CD4-positive, alpha-beta memory T cell (primary cell): ENCODE measurements at regions not wholly inside any gene's neighbourhood (a gene's known extent, or its start where the extent isn't known, plus 50 kb on each side); places are given as distances from the start of the nearest gene placed in this dataset.

Source experiments
- CTCF ChIA-PET: fragments of 350-600 bp; sonication (Branson Sonifier 250); formaldehyde crosslinking; loops from one replicate; lab custom pipeline; 2021; ENCODE audit warnings: inconsistent platforms; ENCODE audit not compliant: partially characterized antibody; lab: Charles Lee
- POLR2A ChIA-PET: fragments of 350-600 bp; sonication (Branson Sonifier 250); formaldehyde crosslinking; loops from one replicate; lab custom pipeline; 2021; ENCODE audit not compliant: partially characterized antibody; lab: Charles Lee
- DNase-seq, 5 donors: peaks; one replicate each; pipeline versions ENCODE4 v3.0.0 to v3.0.0-alpha.2; 2020 to 2022; ENCODE audit warnings: mixed read lengths in 1 of 5
- H3K27ac ChIP-seq: one replicate; pipeline ENCODE4 v1.7.0; 2013; ENCODE audit warnings: low read depth, low read length
- H3K27me3 ChIP-seq: 2 replicates; pipeline ENCODE4 v1.7.0; 2013; ENCODE audit warnings: mild to moderate bottlenecking, low read length, moderate library complexity; ENCODE audit not compliant: insufficient read depth
- H3K36me3 ChIP-seq: 2 replicates; pipeline ENCODE4 v1.7.0; 2013; ENCODE audit warnings: mild to moderate bottlenecking, low read length, moderate library complexity; ENCODE audit not compliant: insufficient read depth
- H3K4me1 ChIP-seq: 2 replicates; pipeline ENCODE4 v1.7.0; 2013; ENCODE audit warnings: mild to moderate bottlenecking, low read length, moderate library complexity; ENCODE audit not compliant: insufficient read depth
- H3K4me3 ChIP-seq, 2 donors: one replicate each; pipeline ENCODE4 v1.7.0; 2013; ENCODE audit warnings: low read length in 2 of 2, mild to moderate bottlenecking in 1 of 2
- H3K9me3 ChIP-seq, 2 donors: one replicate each; pipeline ENCODE4 v1.7.0; 2013; ENCODE audit warnings: low read length in 2 of 2, control low read depth in 1 of 2; ENCODE audit not compliant: control insufficient read depth in 1 of 2
- H3K27ac Mint-ChIP-seq, 7 donors: one replicate each; pipeline ENCODE4 v1.8.0; 2020 to 2021; ENCODE audit warnings: mixed read lengths in 7 of 7, mild to moderate bottlenecking in 6 of 7, inconsistent platforms in 3 of 7, moderate library complexity in 3 of 7
- H3K27me3 Mint-ChIP-seq, 2 donors: one replicate each; pipeline ENCODE4 v1.8.0; 2020 to 2021; ENCODE audit warnings: mixed read lengths in 2 of 2
- H3K36me3 Mint-ChIP-seq, 2 donors: one replicate each; pipeline ENCODE4 v1.8.0; 2020 to 2021; ENCODE audit warnings: mixed read lengths in 2 of 2, inconsistent platforms in 1 of 2, mild to moderate bottlenecking in 1 of 2
- H3K4me1 Mint-ChIP-seq, 4 donors: one replicate each; pipeline ENCODE4 v1.8.0; 2020 to 2021; ENCODE audit warnings: mixed read lengths in 4 of 4, mild to moderate bottlenecking in 1 of 4
- H3K4me3 Mint-ChIP-seq, 8 donors: one replicate each; pipeline ENCODE4 v1.8.0; 2020 to 2021; ENCODE audit warnings: mixed read lengths in 8 of 8, mild to moderate bottlenecking in 7 of 8, moderate library complexity in 6 of 8, inconsistent platforms in 3 of 8
- H3K9me3 Mint-ChIP-seq, 8 donors: one replicate each; pipeline ENCODE4 v1.8.0; 2020 to 2021; ENCODE audit warnings: mixed read lengths in 8 of 8, mild to moderate bottlenecking in 5 of 8, inconsistent platforms in 3 of 8, moderate library complexity in 1 of 8
- intact Hi-C: fragments of 100-400 bp; cut with micrococcal nuclease; formaldehyde crosslinking; loops from one replicate; pipeline ENCODE4 v1.15.1; 2023

DNA sequence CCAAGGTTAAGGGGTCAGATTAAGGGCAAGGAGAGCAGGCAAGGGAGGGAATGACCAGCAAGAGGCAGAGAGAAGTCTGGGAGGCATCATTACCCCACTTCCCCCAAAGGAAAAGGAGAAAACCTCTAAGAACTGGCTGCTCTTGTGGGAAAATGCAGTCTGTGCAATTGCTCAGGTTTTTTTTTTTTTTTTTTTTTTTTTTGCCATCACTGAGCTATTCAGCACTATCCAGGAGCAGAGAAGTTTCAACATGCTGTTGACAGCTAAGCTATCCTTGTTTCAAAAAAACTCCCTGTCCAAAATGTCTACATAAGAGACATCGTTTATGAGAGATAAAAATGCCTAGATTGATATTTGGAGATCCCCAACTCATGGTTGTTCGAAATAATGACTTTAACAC is 345.4 kb downstream of the TDRD15 start:
- POLR2A ChIA-PET, result no interaction called here
- no peaks in the 10 kb centered on the region for H3K9me3 ChIP-seq
- H3K4me3 ChIP-seq, result no peak overlapping the region
- no peaks in the 10 kb centered on the region for H3K27me3 ChIP-seq
- H3K36me3 ChIP-seq, result no peaks in the 10 kb centered on the region
- DNase-seq, result no peak
- Mint-ChIP-seq H3K4me3 (no peak overlapping the region), H3K27me3 (no peaks in the 10 kb centered on the region), H3K27ac (no peak overlapping the region), H3K4me1 (no peaks in the 10 kb centered on the region), H3K9me3 (peaks cover 0 to 9% (median 3%) of the 10 kb centered on the region in 8 donors), H3K36me3 (no peaks in the 10 kb centered on the region)
- no peaks in the 10 kb centered on the region for H3K4me1 ChIP-seq
- CTCF ChIA-PET, result no interaction called here
- H3K27ac ChIP-seq, result no peak overlapping the region
- intact Hi-C loops, result no loop called here

DNA sequence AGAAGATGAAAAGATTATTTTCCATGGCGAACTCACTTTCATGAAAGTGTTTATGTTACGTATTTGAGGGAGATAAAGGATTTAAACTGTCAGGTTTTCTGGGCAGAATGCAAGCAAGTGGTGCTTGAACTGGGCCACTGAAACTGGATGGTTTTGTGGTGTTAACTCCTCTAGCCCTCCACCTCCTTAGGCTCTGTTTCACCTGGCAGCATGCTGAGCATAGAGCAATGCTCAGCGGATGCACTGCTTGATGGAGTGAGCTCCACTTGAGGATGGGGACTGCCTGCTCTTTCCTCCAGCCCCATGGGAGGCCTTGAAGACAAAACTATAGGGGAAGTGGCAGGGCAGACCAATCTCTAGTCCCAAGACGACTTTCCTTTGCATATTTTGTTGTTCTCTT is 345.8 kb downstream of the TDRD15 start:
- ChIA-PET POLR2A (no interaction called here), CTCF (no interaction called here)
- no peak overlapping the region for H3K4me3 ChIP-seq
- H3K4me1 ChIP-seq, result no peaks in the 10 kb centered on the region
- DNase-seq, result no peak
- Mint-ChIP-seq H3K27ac (no peak overlapping the region), H3K36me3 (no peaks in the 10 kb centered on the region), H3K4me3 (no peak overlapping the region), H3K27me3 (no peaks in the 10 kb centered on the region), H3K4me1 (no peaks in the 10 kb centered on the region), H3K9me3 (peaks cover 0 to 9% (median 3%) of the 10 kb centered on the region in 8 donors)
- no peak overlapping the region for H3K27ac ChIP-seq
- H3K36me3 ChIP-seq, result no peaks in the 10 kb centered on the region
- no peaks in the 10 kb centered on the region for H3K27me3 ChIP-seq
- intact Hi-C loops, result no loop called here
- no peaks in the 10 kb centered on the region for H3K9me3 ChIP-seq

DNA sequence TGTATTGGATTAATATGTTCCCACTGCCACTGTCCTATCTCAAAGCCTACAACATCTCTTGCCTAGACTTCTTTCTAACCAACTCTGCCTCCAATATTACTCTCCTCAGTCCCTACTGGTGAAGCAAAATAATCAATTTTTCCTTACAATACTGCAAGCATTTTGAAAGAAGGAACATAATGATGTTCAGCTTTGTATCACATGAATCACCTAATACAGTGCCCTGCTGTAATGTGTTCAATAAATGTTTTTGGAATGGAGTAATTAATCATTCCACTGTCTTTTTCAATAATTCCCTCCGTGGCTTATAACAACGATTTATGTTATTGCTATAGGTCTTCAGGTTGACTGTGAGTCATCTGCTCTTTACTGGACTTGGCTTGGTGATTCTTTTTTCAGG is 356.4 kb downstream of the TDRD15 start:
- DNase-seq, result no peak
- ChIA-PET POLR2A (no interaction called here), CTCF (no interaction called here)
- Mint-ChIP-seq H3K4me3 (no peak overlapping the region), H3K4me1 (no peaks in the 10 kb centered on the region), H3K27ac (no peak overlapping the region), H3K9me3 (peaks cover 3 to 18% (median 7%) of the 10 kb centered on the region in 8 donors), H3K36me3 (no peaks in the 10 kb centered on the region), H3K27me3 (no peaks in the 10 kb centered on the region)
- Histone ChIP-seq H3K4me1 (no peaks in the 10 kb centered on the region), H3K9me3 (no peaks in the 10 kb centered on the region), H3K27ac (no peak overlapping the region), H3K4me3 (no peak overlapping the region), H3K36me3 (no peaks in the 10 kb centered on the region), H3K27me3 (no peaks in the 10 kb centered on the region)
- intact Hi-C loops, result no loop called here

DNA sequence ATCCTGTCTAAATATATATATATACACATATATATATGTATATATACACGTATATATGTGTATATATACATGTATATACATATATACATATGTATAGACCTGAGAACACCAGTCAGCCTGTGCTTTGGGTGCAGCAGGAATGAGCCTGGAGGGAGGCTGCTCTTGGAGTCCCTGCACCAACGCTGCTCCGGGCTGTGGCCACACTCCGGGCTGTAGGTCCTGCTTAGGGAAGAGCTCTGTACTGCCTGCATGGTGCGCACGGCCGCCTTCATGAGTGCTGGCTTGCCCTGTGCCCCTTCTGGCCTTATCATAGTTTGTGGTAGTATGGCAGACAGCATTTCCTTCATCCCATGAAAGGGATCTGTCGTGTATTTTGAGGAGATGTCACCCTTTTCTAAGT is 360.9 kb downstream of the TDRD15 start:
- Mint-ChIP-seq H3K36me3 (no peaks in the 10 kb centered on the region), H3K4me1 (no peaks in the 10 kb centered on the region), H3K9me3 (peaks cover 0 to 15% (median 4%) of the 10 kb centered on the region in 8 donors), H3K4me3 (no peak overlapping the region), H3K27ac (no peak overlapping the region), H3K27me3 (no peaks in the 10 kb centered on the region)
- H3K27ac ChIP-seq, result no peak overlapping the region
- no peaks in the 10 kb centered on the region for H3K36me3 ChIP-seq
- no peaks in the 10 kb centered on the region for H3K4me1 ChIP-seq
- POLR2A ChIA-PET, result no interaction called here
- intact Hi-C loops, result no loop called here
- no peaks in the 10 kb centered on the region for H3K27me3 ChIP-seq
- CTCF ChIA-PET, result no interaction called here
- H3K4me3 ChIP-seq, result no peak overlapping the region
- DNase-seq, result no peak
- H3K9me3 ChIP-seq, result no peaks in the 10 kb centered on the region

DNA sequence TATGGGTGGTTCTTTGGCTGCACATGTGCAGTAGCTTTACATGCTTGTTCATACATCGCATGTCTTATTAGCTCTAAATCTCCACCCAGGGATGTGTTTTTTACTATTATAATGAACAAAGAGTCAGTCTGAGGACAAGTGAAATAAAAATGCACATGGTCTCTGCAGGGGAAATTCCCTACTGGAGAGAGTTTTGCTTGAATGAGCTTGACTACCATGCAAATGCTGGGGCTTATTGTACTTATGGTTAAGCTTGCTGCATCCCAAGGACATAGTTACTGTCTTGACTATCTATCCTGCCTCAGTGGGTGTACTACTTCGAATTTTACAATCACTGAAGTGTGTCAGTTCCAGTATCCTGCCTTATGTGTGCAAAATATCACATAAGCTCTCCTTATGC is 362.7 kb downstream of the TDRD15 start:
- POLR2A ChIA-PET, result no interaction called here
- H3K9me3 ChIP-seq, result no peaks in the 10 kb centered on the region
- Mint-ChIP-seq H3K9me3 (peaks cover 0 to 15% (median 5%) of the 10 kb centered on the region in 8 donors), H3K27ac (no peak overlapping the region), H3K4me3 (no peak overlapping the region), H3K36me3 (no peaks in the 10 kb centered on the region), H3K4me1 (no peaks in the 10 kb centered on the region), H3K27me3 (no peaks in the 10 kb centered on the region)
- DNase-seq, result no peak
- H3K27me3 ChIP-seq, result no peaks in the 10 kb centered on the region
- H3K4me1 ChIP-seq, result no peaks in the 10 kb centered on the region
- H3K36me3 ChIP-seq, result no peaks in the 10 kb centered on the region
- H3K27ac ChIP-seq, result no peak overlapping the region
- intact Hi-C loops, result no loop called here
- no peak overlapping the region for H3K4me3 ChIP-seq
- CTCF ChIA-PET, result no interaction called here

DNA sequence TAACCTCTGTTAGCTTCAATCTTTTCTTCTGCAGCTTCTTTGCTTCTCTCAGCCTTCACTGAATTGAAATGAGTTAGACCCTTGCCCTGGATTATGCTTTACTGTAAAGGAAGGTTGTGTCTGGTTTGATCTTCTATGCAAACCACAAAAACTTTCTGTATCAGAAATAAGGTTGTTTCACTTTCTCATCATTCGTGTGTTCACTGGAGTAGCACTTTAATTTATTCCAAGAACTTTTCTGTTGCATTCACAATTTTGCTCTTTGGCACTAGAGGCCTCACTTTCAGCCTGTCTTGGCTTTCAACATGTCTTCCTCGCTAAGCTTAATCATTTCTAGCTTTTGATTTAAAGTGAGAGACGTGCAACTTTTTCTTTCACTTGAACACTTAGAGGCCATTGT is 365.3 kb downstream of the TDRD15 start:
- peaks cover 0 to 17% (median 5%) of the 10 kb centered on the region in 8 donors for H3K9me3 Mint-ChIP-seq
- CTCF ChIA-PET, result no interaction called here

DNA sequence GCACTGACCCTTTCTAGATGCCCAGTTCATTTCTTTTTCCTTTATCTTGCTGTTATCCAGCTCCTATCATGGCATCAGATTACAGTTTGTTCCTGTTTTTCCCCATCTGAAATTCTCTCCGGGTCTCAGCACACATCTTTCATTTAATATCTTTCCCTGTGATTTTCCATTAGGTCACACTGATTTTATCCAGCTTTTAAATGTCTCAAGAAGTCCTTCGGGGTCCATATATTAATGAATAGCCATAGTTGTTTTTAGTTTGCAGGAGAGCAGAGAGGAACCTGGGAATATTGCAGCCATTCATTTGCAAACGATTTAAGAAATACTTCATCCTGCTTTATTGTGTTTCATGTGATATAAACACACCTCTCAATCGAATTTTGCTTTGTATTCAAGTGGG is 374.2 kb downstream of the TDRD15 start:
- Mint-ChIP-seq H3K27ac (no peak overlapping the region), H3K36me3 (no peaks in the 10 kb centered on the region), H3K9me3 (peaks cover 0 to 17% (median 8%) of the 10 kb centered on the region in 8 donors), H3K27me3 (no peaks in the 10 kb centered on the region), H3K4me1 (no peaks in the 10 kb centered on the region), H3K4me3 (no peak overlapping the region)
- H3K27me3 ChIP-seq, result no peaks in the 10 kb centered on the region
- ChIA-PET POLR2A (no interaction called here), CTCF (no interaction called here)
- DNase-seq, result no peak
- intact Hi-C loops, result no loop called here
- H3K36me3 ChIP-seq, result no peaks in the 10 kb centered on the region
- no peak overlapping the region for H3K4me3 ChIP-seq
- no peaks in the 10 kb centered on the region for H3K9me3 ChIP-seq
- H3K27ac ChIP-seq, result no peak overlapping the region
- H3K4me1 ChIP-seq, result no peaks in the 10 kb centered on the region

More for the DNA sequence above, 365.3 kb downstream of the TDRD15 start:
- intact Hi-C loops, result no loop called here
- Mint-ChIP-seq H3K4me1 (no peaks in the 10 kb centered on the region), H3K36me3 (no peaks in the 10 kb centered on the region), H3K27ac (peak overlapping the region in 1 of 7 donors; percentile 50), H3K4me3 (no peak overlapping the region), H3K27me3 (no peaks in the 10 kb centered on the region)
- H3K4me3 ChIP-seq, result no peak overlapping the region
- H3K9me3 ChIP-seq, result no peaks in the 10 kb centered on the region
- H3K27me3 ChIP-seq, result no peaks in the 10 kb centered on the region
- no peaks in the 10 kb centered on the region for H3K4me1 ChIP-seq
- no peaks in the 10 kb centered on the region for H3K36me3 ChIP-seq
- POLR2A ChIA-PET, result no interaction called here
- no peak overlapping the region for H3K27ac ChIP-seq
- no peak for DNase-seq

DNA sequence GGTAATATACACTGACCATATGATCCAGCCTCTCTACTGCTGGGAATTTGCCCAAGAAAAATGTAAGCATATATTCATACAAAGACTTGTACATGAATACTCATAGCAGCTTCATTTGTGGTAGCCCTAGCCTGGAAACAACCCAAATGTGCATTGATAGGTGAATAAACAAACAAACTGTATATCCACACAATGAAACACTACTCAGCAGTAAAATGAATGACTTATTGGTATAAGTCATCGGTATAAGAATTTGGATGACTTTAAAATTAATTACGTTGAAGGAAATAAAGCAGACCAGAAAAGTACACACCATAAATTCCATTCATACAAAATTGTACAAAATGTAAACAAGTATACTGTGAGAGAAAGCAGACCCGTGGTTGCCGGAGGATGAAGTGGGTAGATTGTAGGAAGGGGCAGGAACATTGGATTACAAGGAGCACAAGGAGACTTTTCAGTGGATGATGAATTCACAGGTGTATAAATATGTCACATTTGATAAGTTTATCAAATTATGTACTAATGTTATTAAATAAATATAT is 376.7 kb downstream of the TDRD15 start:
- intact Hi-C loops, result no loop called here
- Histone ChIP-seq H3K9me3 (no peaks in the 10 kb centered on the region), H3K36me3 (no peaks in the 10 kb centered on the region), H3K27ac (no peak overlapping the region), H3K4me3 (no peak overlapping the region), H3K27me3 (no peaks in the 10 kb centered on the region), H3K4me1 (no peaks in the 10 kb centered on the region)
- no peak overlapping the region for H3K27ac Mint-ChIP-seq
- H3K36me3 Mint-ChIP-seq, result no peaks in the 10 kb centered on the region
- no peaks in the 10 kb centered on the region for H3K4me1 Mint-ChIP-seq
- H3K4me3 Mint-ChIP-seq, result no peak overlapping the region
- CTCF ChIA-PET, result no interaction called here
- H3K27me3 Mint-ChIP-seq, result no peaks in the 10 kb centered on the region
- POLR2A ChIA-PET, result no interaction called here
- no peak for DNase-seq
- peaks cover 0 to 14% (median 6%) of the 10 kb centered on the region in 8 donors for H3K9me3 Mint-ChIP-seq
